B cell (primary cell): ENCODE measurements at regions not wholly inside any gene's neighbourhood (a gene's known extent, or its start where the extent isn't known, plus 50 kb on each side); places are given as distances from the start of the nearest gene placed in this dataset.

Source experiments
- CTCF ChIP-seq: fragments of 200-600 bp; IDR thresholded peaks from one replicate; pipeline ENCODE4 v1.8.0; 2022; ENCODE audit warnings: antibody characterized with exemption, mild to moderate bottlenecking
- EZH2 ChIP-seq: IDR thresholded peaks from 2 replicates; pipeline ENCODE4 v1.6.1; 2012; ENCODE audit warnings: borderline replicate concordance, low read depth, mild to moderate bottlenecking, moderate library complexity, low read length; ENCODE audit not compliant: insufficient read depth, poor library complexity, severe bottlenecking

- TF ChIP-seq CTCF: no peak
- TF ChIP-seq EZH2: no peak
Observed at GRCh38 chr2:137812517-137812916, 151.8 kb upstream of the HNMT start.
